Psoas muscle (tissue), 7 donors: ENCODE measurements at regions not wholly inside any gene's neighbourhood (a gene's known extent, or its start where the extent isn't known, plus 50 kb on each side); places are given as distances from the start of the nearest gene placed in this dataset.
A peak's percentile ranks its signal among the peaks of the same experiment; 100 is the strongest.

Experiments
- ATAC-seq, 4 donors: fragments of 200-7000 bp; cut with Tn5 transposase; one replicate each; pipeline ENCODE4 v1.9.1; 2020; ENCODE audit warnings: moderate library complexity in 3 of 4, mild to moderate bottlenecking in 2 of 4
- DNase-seq, 2 donors: peaks; one replicate each; pipeline ENCODE4 v3.0.0-alpha.2; 2020
- H3K27ac ChIP-seq: fragments of 200-600 bp; one replicate; pipeline ENCODE4 v1.8.0; 2022
- H3K27me3 ChIP-seq, 3 donors: fragments of 200-600 bp in 1 of 3; one replicate each; pipeline versions ENCODE4 v1.6.1 to v1.8.0; 2013 to 2022; ENCODE audit warnings: low read length in 2 of 3, mild to moderate bottlenecking in 2 of 3, moderate library complexity in 1 of 3; ENCODE audit not compliant: insufficient read depth in 3 of 3
- H3K36me3 ChIP-seq, 2 donors: fragments of 200-600 bp in 1 of 2; one replicate each; pipeline versions ENCODE4 v1.6.1 to v1.8.0; 2013 to 2022; ENCODE audit warnings: low read depth in 1 of 2, mild to moderate bottlenecking in 1 of 2, moderate library complexity in 1 of 2; ENCODE audit not compliant: insufficient read depth in 1 of 2
- H3K4me1 ChIP-seq: fragments of 200-600 bp; one replicate; pipeline ENCODE4 v1.8.0; 2022
- H3K4me3 ChIP-seq: fragments of 200-600 bp; one replicate; pipeline ENCODE4 v1.8.0; 2022; ENCODE audit warnings: mild to moderate bottlenecking
- H3K9me3 ChIP-seq: fragments of 200-600 bp; one replicate; pipeline ENCODE4 v1.8.0; 2022
- WGBS, 3 donors: extraction: QIAGEN DNeasy Blood & Tissue Kit; methylation state at CpG; one replicate each; pipeline versions ENCODE4 v1.1.6 to v1.1.7; 2013; 5-methylcytosine and 5-hydroxymethylcytosine counted together
- intact Hi-C, 2 donors: fragments of 100-400 bp; cut with DNase I; formaldehyde crosslinking; loops; one replicate each; pipeline versions ENCODE4 v1.11.0 to v1.14.2; 2022
- TF ChIP-seq, protein P1 (sequence below): fragments of 200-600 bp; IDR thresholded peaks from one replicate; pipeline ENCODE4 v1.8.0; 2022; ENCODE audit warnings: antibody characterized with exemption
- donor health status: healthy with polysubstance abuse.
- donor health status: DM: no; HTN: no; CAD: no; lungs with moderate emphysema.
- donor health status: Bipolar disorder and iron deficiency.
- donor health status: healthy.
- donor health status: DM: yes; HTN: yes; CAD: no.
- donor health status: DM: no; HTN: no; CAD: no.
- donor health status: DM: yes; HTN: yes; CAD: no.

DNA sequence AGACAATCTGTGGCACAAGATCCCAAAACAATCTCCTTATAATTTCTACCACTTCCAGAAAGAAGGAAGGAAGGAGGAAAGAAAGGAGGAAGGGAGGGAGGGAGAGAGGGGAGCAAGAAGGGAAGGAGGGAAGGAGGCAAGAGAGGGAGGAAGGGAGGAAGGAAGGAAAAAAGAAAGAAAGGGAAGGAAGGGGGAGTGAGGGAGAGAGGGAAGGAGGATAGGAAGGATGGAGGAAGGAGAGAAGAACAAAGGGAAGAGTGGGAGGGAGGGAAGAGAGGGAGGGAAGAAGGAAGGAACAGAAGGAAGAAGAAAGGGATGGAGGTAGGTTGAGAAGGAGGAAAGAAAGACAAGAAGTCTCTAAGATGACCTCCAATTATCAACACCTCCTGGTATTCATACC is 185.5 kb upstream of the NFE2L3 start:
- no peaks in the 10 kb centered on the region for H3K4me1 ChIP-seq
- no peak overlapping the region for H3K27ac ChIP-seq
- intact Hi-C loops, result no loop called here
- no peak overlapping the region for H3K4me3 ChIP-seq
- no peaks in the 10 kb centered on the region for H3K9me3 ChIP-seq
- no peaks in the 10 kb centered on the region for H3K36me3 ChIP-seq
- ATAC-seq (no peak), DNase-seq (no peak)
- no peaks in the 10 kb centered on the region for H3K27me3 ChIP-seq
- TF ChIP-seq, protein P1, sequence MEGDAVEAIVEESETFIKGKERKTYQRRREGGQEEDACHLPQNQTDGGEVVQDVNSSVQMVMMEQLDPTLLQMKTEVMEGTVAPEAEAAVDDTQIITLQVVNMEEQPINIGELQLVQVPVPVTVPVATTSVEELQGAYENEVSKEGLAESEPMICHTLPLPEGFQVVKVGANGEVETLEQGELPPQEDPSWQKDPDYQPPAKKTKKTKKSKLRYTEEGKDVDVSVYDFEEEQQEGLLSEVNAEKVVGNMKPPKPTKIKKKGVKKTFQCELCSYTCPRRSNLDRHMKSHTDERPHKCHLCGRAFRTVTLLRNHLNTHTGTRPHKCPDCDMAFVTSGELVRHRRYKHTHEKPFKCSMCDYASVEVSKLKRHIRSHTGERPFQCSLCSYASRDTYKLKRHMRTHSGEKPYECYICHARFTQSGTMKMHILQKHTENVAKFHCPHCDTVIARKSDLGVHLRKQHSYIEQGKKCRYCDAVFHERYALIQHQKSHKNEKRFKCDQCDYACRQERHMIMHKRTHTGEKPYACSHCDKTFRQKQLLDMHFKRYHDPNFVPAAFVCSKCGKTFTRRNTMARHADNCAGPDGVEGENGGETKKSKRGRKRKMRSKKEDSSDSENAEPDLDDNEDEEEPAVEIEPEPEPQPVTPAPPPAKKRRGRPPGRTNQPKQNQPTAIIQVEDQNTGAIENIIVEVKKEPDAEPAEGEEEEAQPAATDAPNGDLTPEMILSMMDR, result no peak

DNA sequence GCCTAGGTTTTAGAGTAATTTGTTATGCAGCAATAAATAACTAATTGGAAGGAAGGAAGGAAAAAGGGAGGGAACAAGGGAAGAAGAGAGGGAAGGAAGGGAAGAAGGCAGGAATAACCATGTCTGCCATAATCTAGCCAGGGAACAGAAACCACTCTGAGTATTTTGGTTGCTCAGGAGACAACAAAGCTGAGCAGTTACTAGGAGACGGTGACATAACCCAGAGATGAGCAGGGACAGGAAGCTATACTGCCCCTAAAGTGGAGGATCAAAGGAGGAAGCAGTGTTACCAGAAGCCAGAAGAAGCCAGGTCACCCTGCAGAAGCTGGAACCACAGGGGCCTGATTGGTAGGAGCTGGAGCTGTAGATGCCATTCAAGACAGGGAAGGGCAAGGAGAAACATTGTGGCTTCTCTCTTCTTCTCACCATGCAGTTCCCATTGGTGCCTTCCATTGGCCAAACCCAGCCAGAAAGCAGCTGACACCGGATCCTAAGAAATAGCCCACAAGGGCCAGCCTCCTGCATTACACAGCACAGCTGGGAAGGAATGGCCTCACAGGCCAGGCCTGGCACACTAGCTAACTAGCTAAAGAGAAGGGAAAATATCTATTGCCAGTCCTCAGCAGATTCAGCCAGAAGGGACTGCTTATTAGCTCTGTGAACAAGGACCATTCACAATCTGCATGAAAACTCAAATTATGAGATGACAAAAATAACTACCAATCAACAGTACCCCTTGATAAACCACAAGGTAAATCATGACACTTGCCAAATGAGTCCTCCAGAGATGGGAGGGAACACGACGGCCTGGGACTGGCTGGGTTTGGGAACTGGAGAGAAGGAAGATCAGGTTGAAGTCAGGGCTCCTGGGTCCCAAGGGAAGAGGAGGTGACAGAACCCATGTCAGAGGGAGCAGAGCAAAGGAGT is 184.5 kb upstream of the NFE2L3 start:
- WGBS, 3 donors, result 54 to 70% (median 58%) methylated on average over 4 of the region's 4 CpGs
- ATAC-seq, result no peak
- no peaks in the 10 kb centered on the region for H3K9me3 ChIP-seq
- H3K4me1 ChIP-seq, result no peaks in the 10 kb centered on the region
- no peak for DNase-seq
- H3K4me3 ChIP-seq, result no peak overlapping the region
- TF ChIP-seq, protein P1, result no peak
- H3K27ac ChIP-seq, result no peak overlapping the region
- intact Hi-C loops, result no loop called here
- H3K27me3 ChIP-seq, result no peaks in the 10 kb centered on the region
- H3K36me3 ChIP-seq, result no peaks in the 10 kb centered on the region

DNA sequence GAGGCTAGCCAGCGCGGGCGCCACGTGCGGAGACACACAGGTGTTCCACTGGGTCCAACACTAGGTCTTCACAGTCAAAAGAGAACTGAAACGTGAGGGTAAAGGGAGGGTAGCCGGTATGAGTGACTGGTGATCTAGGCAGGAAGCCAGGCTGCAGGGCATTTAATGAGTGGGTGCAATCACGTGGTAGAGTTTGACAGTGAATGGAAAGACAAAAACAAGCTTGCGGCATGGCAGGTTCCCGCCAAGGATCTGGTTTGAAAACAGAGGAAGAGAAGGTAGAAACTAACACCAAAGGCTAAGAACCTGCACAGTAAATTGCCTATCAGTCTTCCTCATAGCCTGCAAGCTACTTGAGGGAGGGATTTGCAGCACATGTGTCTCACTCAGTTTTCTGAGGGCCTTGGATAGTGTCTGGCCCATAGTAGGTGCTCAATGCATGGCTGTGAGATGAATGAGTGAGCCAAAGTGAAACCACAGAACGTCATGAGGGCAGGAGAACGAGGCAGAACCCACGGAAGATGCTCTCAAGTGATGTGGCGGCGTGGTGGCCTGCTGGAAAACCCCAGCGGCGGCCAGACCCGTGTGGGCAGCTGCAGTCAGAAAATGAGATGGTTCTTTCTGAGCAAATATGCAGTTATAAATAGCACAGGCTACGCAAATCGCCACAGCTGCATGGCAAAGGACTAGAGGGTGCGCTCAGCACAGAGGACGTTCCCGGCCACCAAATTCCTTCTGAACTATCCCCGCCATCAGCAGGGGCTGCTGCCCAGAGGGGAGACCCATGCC is 183.6 kb upstream of the NFE2L3 start:
- Histone ChIP-seq H3K4me1 (no peaks in the 10 kb centered on the region), H3K27ac (no peak overlapping the region), H3K9me3 (no peaks in the 10 kb centered on the region), H3K4me3 (no peak overlapping the region), H3K27me3 (no peaks in the 10 kb centered on the region), H3K36me3 (no peaks in the 10 kb centered on the region)
- peak; percentile 43 to 78 (median 64) for ATAC-seq
- no peak for DNase-seq
- 43 to 52% (median 45%) methylated on average over 24 of the region's 24 CpGs for WGBS, 3 donors
- TF ChIP-seq, protein P1, result no peak
- intact Hi-C loops, result no loop called here

DNA sequence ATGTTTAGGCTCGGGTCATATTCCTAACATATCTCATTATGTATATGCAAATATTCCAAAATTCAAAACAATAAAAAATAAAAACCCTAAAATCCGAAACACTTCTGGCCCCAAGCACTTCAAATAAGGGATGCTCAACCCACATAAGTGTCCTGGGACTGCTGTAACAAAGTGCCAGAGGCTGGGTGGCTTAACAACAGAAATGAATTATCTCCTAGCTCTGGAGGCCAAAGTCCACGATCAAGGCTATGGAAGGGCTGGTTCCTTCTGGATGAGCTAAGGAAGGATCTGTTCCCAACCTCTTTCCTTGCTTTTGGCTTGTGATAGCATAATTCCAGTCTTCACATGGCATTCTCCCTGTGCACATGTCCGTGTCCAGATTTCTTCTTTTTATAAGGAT is 181.6 kb upstream of the NFE2L3 start:
- Histone ChIP-seq H3K4me1 (no peaks in the 10 kb centered on the region), H3K36me3 (no peaks in the 10 kb centered on the region), H3K27me3 (no peaks in the 10 kb centered on the region), H3K27ac (no peak overlapping the region), H3K4me3 (no peak overlapping the region), H3K9me3 (no peaks in the 10 kb centered on the region)
- intact Hi-C loops, result no loop called here
- WGBS, 3 donors, result 75 to 86% (median 82%) methylated on average over 4 of the region's 4 CpGs
- TF ChIP-seq, protein P1, result no peak
- ATAC-seq, result no peak
- DNase-seq, result no peak
